DOHH2 (cell line): ENCODE measurements at regions not wholly inside any gene's neighbourhood (a gene's known extent, or its start where the extent isn't known, plus 50 kb on each side); places are given as distances from the start of the nearest gene placed in this dataset.

Experiments
- EZH2phosphoT487 ChIP-seq: fragments of 200-600 bp; sonication (generic); IDR thresholded peaks from 2 replicates; pipeline ENCODE4 v1.6.1; 2017; ENCODE audit warnings: borderline replicate concordance, mild to moderate bottlenecking, antibody characterized with exemption, low read length, moderate library complexity, mixed read lengths
- TF ChIP-seq, protein P1 (sequence below): fragments of 200-600 bp; sonication (generic); IDR thresholded peaks from one replicate; pipeline ENCODE4 v1.5.1; 2014; ENCODE audit warnings: antibody characterized with exemption, mild to moderate bottlenecking, low read depth, low read length; ENCODE audit not compliant: poor library complexity, severe bottlenecking

DNA sequence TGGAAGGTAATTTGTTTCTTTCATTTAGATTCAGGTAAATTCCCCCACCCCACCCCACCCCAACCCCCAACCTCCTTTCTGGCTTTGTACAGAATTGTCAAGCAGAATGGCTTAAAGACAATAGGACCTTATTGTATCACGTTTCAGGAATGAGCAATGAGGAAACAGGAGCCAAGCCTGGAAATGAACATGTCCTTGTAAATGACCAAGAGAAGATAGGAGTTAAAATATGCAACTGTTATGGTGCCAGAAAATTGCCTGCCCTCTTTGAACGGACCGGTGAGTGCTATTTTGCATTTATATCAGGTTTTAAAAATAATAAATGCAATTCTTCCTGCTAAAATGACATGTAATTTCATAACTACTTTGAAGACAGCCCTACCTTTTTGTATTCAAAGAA is 141.6 kb upstream of the PELI2 start:
- TF ChIP-seq, protein P1, sequence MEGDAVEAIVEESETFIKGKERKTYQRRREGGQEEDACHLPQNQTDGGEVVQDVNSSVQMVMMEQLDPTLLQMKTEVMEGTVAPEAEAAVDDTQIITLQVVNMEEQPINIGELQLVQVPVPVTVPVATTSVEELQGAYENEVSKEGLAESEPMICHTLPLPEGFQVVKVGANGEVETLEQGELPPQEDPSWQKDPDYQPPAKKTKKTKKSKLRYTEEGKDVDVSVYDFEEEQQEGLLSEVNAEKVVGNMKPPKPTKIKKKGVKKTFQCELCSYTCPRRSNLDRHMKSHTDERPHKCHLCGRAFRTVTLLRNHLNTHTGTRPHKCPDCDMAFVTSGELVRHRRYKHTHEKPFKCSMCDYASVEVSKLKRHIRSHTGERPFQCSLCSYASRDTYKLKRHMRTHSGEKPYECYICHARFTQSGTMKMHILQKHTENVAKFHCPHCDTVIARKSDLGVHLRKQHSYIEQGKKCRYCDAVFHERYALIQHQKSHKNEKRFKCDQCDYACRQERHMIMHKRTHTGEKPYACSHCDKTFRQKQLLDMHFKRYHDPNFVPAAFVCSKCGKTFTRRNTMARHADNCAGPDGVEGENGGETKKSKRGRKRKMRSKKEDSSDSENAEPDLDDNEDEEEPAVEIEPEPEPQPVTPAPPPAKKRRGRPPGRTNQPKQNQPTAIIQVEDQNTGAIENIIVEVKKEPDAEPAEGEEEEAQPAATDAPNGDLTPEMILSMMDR: no peak
- TF ChIP-seq EZH2phosphoT487: no peak
